ENCODE measurements at regions not wholly inside any gene's neighbourhood (a gene's known extent, or its start where the extent isn't known, plus 50 kb on each side); places are given as distances from the start of the nearest gene placed in this dataset.
A peak's percentile ranks its signal among the peaks of the same experiment; 100 is the strongest.

DNA sequence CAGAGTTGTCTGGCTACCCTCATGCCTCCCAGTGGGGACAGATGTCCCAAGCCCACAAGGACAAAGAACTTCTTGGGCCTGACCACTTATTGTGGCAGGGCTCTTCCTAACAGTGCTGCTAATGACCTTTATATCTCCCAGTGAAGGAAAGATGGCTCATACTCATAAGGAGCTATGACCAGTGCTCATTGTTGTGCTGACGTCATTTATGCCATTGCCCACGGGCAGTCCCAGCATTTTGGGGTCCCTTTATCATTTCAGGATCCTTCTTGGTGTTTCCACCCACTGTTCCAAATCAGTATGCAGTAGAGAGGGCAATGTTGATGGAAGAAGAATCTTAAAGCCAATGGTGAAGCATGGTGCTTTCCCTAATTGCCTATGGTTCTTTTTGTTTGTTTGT lies 1640.0 kb upstream of the PRR20A start:
- Histone ChIP-seq H3K36me3 (no peaks in the 10 kb centered on the region), H3K4me1 (no peaks in the 10 kb centered on the region), H3K27ac (no peak overlapping the region), H3K27me3 (replicated peaks in 1 of 7) (no peaks in the 10 kb centered on the region), H3K4me3 (no peak overlapping the region), H3K9me3 (peaks cover 0 to 53% (median 22%) of the 10 kb centered on the region in 8 donors)
- no peak for TF ChIP-seq POLR2AphosphoS5 (IDR thresholded peaks at IDR 0.05)
- TF ChIP-seq, protein P1, sequence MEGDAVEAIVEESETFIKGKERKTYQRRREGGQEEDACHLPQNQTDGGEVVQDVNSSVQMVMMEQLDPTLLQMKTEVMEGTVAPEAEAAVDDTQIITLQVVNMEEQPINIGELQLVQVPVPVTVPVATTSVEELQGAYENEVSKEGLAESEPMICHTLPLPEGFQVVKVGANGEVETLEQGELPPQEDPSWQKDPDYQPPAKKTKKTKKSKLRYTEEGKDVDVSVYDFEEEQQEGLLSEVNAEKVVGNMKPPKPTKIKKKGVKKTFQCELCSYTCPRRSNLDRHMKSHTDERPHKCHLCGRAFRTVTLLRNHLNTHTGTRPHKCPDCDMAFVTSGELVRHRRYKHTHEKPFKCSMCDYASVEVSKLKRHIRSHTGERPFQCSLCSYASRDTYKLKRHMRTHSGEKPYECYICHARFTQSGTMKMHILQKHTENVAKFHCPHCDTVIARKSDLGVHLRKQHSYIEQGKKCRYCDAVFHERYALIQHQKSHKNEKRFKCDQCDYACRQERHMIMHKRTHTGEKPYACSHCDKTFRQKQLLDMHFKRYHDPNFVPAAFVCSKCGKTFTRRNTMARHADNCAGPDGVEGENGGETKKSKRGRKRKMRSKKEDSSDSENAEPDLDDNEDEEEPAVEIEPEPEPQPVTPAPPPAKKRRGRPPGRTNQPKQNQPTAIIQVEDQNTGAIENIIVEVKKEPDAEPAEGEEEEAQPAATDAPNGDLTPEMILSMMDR (IDR thresholded peaks at IDR 0.05 in 8 of 11, conservative IDR thresholded peaks at IDR 0.05 in 3 of 11), result no peak
- TF ChIP-seq POLR2A (IDR thresholded peaks at IDR 0.05), result no peak
- DNase-seq, result no peak
- intact Hi-C loops (cut with DNase I; ENCODE audit: low total_unique reads), result no loop called here
- 57 to 90% (median 74%) methylated on average over 2 of the region's 2 CpGs for WGBS, 5 donors

DNA sequence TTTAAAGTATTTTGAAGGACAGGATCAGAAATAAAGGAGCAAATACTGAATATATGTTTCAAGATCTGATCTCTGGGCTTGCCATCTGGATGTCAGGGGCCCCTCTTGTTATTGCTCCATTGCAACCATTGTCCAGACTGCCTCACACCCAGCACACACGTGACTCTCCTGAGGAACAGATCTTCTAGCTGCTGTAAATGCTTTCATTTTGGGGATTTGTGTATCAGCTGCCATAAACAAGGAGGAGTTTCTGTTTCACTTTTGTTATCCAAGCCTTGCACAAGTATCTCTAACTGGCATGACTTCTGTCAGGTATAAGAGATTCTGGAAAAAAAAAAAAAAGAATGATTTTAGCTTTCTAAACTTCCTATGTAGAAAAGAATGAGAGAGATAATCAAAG lies 1624.1 kb upstream of the PRR20A start:
- Histone ChIP-seq H3K36me3 (no peaks in the 10 kb centered on the region), H3K27me3 (replicated peaks in 1 of 7) (no peaks in the 10 kb centered on the region), H3K9me3 (peaks cover 0 to 41% (median 3%) of the 10 kb centered on the region in 8 donors), H3K27ac (peak overlapping the region in 1 of 8 donors; percentile 42), H3K4me1 (no peaks in the 10 kb centered on the region), H3K4me3 (no peak overlapping the region)
- WGBS, 5 donors, result 11 to 59% (median 19%) methylated on average over 1 of the region's 1 CpG
- intact Hi-C loops (cut with DNase I; ENCODE audit: low total_unique reads), result no loop called here
- TF ChIP-seq POLR2A (IDR thresholded peaks at IDR 0.05) (no peak), POLR2AphosphoS5 (IDR thresholded peaks at IDR 0.05) (no peak)
- TF ChIP-seq, protein P1 (IDR thresholded peaks at IDR 0.05 in 8 of 11, conservative IDR thresholded peaks at IDR 0.05 in 3 of 11), result no peak
- DNase-seq, result no peak

DNA sequence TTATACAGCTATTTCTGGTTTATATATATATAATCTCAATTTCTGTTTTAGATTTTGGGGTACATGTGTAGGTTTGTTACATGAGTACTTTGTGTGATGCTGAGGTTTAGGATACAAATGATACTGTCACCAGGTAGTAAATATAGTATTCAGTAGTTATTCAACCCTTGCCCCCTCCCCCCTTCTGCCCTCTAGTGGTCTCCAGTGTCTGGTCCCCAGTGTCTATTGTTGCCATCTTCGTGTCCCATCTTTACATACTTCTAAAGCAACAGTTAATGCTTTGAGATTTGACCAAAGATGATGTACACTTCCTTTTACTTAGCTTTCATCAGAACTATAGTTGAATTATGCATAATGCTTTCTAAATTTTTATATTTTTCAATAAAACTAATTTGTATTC lies 1623.4 kb upstream of the PRR20A start:
- intact Hi-C loops (cut with DNase I; ENCODE audit: low total_unique reads), result no loop called here
- Histone ChIP-seq H3K4me3 (no peak overlapping the region), H3K27ac (peak overlapping the region in 1 of 8 donors; percentile 42), H3K27me3 (replicated peaks in 1 of 7) (no peaks in the 10 kb centered on the region), H3K4me1 (no peaks in the 10 kb centered on the region), H3K9me3 (peaks cover 0 to 38% (median 3%) of the 10 kb centered on the region in 8 donors), H3K36me3 (no peaks in the 10 kb centered on the region)
- 58 to 87% (median 78%) methylated on average over 1 of the region's 1 CpG for WGBS, 5 donors
- no peak for TF ChIP-seq POLR2AphosphoS5 (IDR thresholded peaks at IDR 0.05)
- no peak for TF ChIP-seq POLR2A (IDR thresholded peaks at IDR 0.05)
- TF ChIP-seq, protein P1 (IDR thresholded peaks at IDR 0.05 in 8 of 11, conservative IDR thresholded peaks at IDR 0.05 in 3 of 11), result no peak
- DNase-seq, result no peak

- peaks cover 0 to 25% (median 11%) of the 10 kb centered on the region in 8 donors for H3K9me3 ChIP-seq
- DNase-seq, result no peak
- WGBS, 5 donors, result 75 to 87% (median 83%) methylated on average over 1 of the region's 1 CpG
- no peaks in the 10 kb centered on the region for H3K27me3 ChIP-seq (replicated peaks in 1 of 7)
- TF ChIP-seq POLR2A (IDR thresholded peaks at IDR 0.05) (no peak), POLR2AphosphoS5 (IDR thresholded peaks at IDR 0.05) (no peak)
- TF ChIP-seq, protein P1 (IDR thresholded peaks at IDR 0.05 in 8 of 11, conservative IDR thresholded peaks at IDR 0.05 in 3 of 11), result no peak
- no peaks in the 10 kb centered on the region for H3K36me3 ChIP-seq
- no peak overlapping the region for H3K27ac ChIP-seq
- no peak overlapping the region for H3K4me3 ChIP-seq
- no peaks in the 10 kb centered on the region for H3K4me1 ChIP-seq
- intact Hi-C loops (cut with DNase I; ENCODE audit: low total_unique reads), result no loop called here
These were observed 1612.3 kb upstream of the PRR20A start for GRCh38 chr13:55528434-55528833.

All from spleen (tissue), 11 donors.